Ovary (tissue), 7 donors: ENCODE measurements at regions not wholly inside any gene's neighbourhood (a gene's known extent, or its start where the extent isn't known, plus 50 kb on each side); places are given as distances from the start of the nearest gene placed in this dataset.
"Not testable (repeated sequence)": the region's sequence is repeated elsewhere in the genome, so short reads cannot be mapped to it uniquely, and the experiment has no call there.

Experiments used
- DNase-seq, 5 donors: peaks; one replicate each; pipeline ENCODE4 v3.0.0-alpha.2; 2019 to 2020
- H3K27ac ChIP-seq, 2 donors: fragments of 200-600 bp; one replicate each; pipeline versions ENCODE4 v1.5.1 to v1.8.0; 2019 to 2022
- H3K27me3 ChIP-seq: fragments of 200-600 bp; one replicate; pipeline ENCODE4 v1.8.0; 2022
- H3K36me3 ChIP-seq: fragments of 200-600 bp; sonication (generic); one replicate; pipeline ENCODE4 v1.5.1; 2019
- H3K4me1 ChIP-seq: one replicate; pipeline ENCODE4 v1.8.1; 2013; ENCODE audit warnings: mild to moderate bottlenecking, moderate library complexity; ENCODE audit not compliant: insufficient read depth
- H3K4me3 ChIP-seq: fragments of 200-600 bp; sonication (generic); one replicate; pipeline ENCODE4 v1.5.1; 2017
- H3K9me3 ChIP-seq, 2 donors: fragments of 200-600 bp in 1 of 2; sonication (generic) in 1 of 2; one replicate each; pipeline versions ENCODE4 v1.5.1 to v1.8.1; 2013 to 2019; ENCODE audit warnings: mild to moderate bottlenecking in 1 of 2, moderate library complexity in 1 of 2
- EP300 ChIP-seq: sonication (generic); formaldehyde crosslinking; IDR thresholded peaks from one replicate; pipeline ENCODE4 v1.6.1; 2017; ENCODE audit warnings: antibody characterized with exemption
- POLR2A ChIP-seq: fragments of 450-650 bp; IDR thresholded peaks from one replicate; pipeline ENCODE4 v1.6.1; 2017; ENCODE audit warnings: antibody characterized with exemption, mild to moderate bottlenecking, moderate library complexity
- WGBS, 3 donors: extraction: QIAGEN DNeasy Blood & Tissue Kit in 1 of 3; methylation state at CpG; one replicate each; pipeline versions ENCODE4 v1.1.5 to v1.1.7; 2013 to 2017; 5-methylcytosine and 5-hydroxymethylcytosine counted together
- intact Hi-C, 4 donors: fragments of 100-400 bp; cut with DNase I; formaldehyde crosslinking; loops; one replicate each; pipeline versions ENCODE4 v1.11.0 to v1.15.1; 2022 to 2023
- TF ChIP-seq, protein P1 (sequence below), 3 donors: fragments of 450-650 bp in 2 of 3; fragments of 200-600 bp in 1 of 3; IDR thresholded peaks; one replicate each; pipeline versions ENCODE4 v1.5.1 to v1.8.0; 2016 to 2022; ENCODE audit warnings: antibody characterized with exemption in 3 of 3, mild to moderate bottlenecking in 1 of 3
- donor health status: DM: no; HTN: no; CAD: no; lungs with moderate emphysema.
- donor health status: DM: no; HTN: no; CAD: no.
- donor health status: Bipolar disorder and iron deficiency.
- donor health status: DM: no; HTN: no; CAD: no.
- donor health status: DM: yes; HTN: yes; CAD: no.

DNA sequence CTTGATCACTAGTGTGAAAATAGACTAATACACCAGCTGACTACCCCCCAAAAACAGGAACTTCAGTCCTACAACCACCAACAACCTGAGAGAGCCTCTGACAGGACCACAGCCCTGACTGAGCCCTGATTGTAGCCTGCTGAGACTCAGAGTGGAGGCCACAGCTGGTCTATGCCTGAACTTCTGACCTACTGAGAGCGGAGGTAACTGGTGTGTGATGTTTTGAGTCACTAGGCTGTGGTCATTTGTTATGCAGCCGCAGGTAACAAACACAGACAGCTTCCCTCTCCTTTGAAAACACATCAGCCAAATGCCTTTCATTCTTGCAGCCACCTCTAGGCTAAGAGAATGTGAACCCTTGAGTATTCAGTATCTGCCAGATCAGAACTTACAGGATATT is 631.1 kb downstream of the PRIM2 start:
- DNase-seq, H3K27me3 ChIP-seq, intact Hi-C loops, H3K4me1 ChIP-seq, H3K4me3 ChIP-seq, H3K9me3 ChIP-seq, H3K27ac ChIP-seq, H3K36me3 ChIP-seq: not testable (repeated sequence)
- 100% methylated on average over 2 of the region's 2 CpGs for WGBS, 3 donors

DNA sequence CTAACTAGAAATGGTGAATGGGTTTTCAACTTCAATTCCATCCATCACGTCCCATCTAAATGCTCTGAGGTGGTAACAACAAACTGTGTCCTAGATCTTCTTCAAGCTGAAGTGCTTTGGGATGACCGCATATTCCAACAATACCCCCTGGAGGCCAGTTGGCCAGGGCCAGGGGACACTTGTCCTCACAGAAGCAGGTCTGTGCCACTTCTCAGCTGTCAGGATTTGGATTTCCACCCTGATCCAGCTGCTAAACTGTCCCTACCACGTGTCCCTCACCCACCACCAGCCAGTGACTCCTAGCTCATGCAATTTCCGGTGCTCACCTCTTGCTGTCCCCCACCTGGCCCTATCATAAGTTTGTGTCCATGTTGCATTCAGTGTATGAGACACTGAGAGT is 633.0 kb downstream of the PRIM2 start:
- H3K4me3 ChIP-seq, H3K27me3 ChIP-seq, DNase-seq, H3K4me1 ChIP-seq, H3K9me3 ChIP-seq, intact Hi-C loops, H3K27ac ChIP-seq, H3K36me3 ChIP-seq: not testable (repeated sequence)
- 89 to 93% (median 92%) methylated on average over 4 of the region's 4 CpGs for WGBS, 3 donors

DNA sequence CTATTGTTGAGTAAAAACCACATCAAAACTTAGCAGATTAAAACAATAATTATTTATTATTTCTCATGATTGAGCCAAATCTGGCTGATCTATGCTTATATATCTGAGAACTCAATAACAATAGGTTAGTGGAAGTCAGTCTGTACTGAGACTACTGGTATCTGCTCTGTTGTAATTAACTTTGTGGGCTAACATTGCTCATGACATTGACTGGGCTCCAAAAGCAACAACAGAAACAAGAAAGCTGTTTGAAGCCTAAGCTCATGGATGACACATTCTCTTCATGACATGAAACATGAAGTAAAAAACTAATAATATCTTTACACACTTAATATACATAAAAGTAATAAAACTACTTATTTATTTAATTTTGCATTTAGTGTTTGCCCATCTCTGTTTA is 649.3 kb downstream of the PRIM2 start:
- DNase-seq, H3K4me3 ChIP-seq, H3K27ac ChIP-seq, H3K36me3 ChIP-seq, intact Hi-C loops, H3K4me1 ChIP-seq, H3K27me3 ChIP-seq, H3K9me3 ChIP-seq: not testable (repeated sequence)

DNA sequence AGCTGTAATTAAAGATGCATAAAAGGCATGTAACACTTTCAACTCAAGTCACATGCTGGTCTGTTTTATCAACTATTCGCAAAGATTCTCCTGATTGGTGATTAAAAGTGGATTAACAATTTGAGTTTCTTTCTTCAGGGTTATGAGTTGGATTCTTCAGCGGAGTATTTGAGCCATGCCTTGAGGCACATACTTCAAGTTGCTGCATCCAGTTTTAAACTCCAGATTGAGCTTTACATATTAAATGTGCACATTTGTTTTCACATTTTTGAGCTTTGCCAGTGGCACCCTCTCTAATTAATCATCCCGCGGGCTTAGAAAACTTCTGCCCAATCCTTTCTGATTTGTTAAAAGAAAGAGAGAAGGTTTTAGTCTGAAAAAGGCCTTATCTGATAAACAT is 654.5 kb downstream of the PRIM2 start:
- 93 to 96% (median 94%) methylated on average over 4 of the region's 4 CpGs for WGBS, 3 donors
- not testable (repeated sequence) for H3K27ac ChIP-seq

DNA sequence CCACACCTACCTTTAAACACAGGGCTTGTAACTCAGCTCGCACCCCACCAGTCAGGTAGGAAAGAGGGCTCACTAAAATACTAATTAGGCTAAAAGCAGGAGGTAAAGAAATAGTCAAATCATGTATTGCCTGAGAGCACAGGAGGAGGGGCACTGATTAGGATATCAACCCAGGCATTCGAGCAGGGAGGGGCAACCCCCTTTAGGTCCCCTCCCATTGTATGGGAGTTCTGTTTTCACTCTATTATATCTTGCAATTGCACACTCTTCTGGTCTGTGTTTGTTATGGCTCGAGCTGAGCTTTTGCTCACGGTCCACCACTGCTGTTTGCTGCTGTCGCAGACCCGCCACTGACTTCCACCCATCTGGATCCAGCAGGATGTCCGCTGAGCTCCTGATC is 657.2 kb downstream of the PRIM2 start:
- Histone ChIP-seq H3K9me3 (no peaks in the 10 kb centered on the region), H3K27ac (no peak overlapping the region), H3K4me3 (no peak overlapping the region), H3K4me1 (no peaks in the 10 kb centered on the region), H3K27me3 (no peaks in the 10 kb centered on the region), H3K36me3 (no peaks in the 10 kb centered on the region)
- intact Hi-C loops: no loop called here
- TF ChIP-seq EP300 (no peak), POLR2A (no peak)
- TF ChIP-seq, protein P1, sequence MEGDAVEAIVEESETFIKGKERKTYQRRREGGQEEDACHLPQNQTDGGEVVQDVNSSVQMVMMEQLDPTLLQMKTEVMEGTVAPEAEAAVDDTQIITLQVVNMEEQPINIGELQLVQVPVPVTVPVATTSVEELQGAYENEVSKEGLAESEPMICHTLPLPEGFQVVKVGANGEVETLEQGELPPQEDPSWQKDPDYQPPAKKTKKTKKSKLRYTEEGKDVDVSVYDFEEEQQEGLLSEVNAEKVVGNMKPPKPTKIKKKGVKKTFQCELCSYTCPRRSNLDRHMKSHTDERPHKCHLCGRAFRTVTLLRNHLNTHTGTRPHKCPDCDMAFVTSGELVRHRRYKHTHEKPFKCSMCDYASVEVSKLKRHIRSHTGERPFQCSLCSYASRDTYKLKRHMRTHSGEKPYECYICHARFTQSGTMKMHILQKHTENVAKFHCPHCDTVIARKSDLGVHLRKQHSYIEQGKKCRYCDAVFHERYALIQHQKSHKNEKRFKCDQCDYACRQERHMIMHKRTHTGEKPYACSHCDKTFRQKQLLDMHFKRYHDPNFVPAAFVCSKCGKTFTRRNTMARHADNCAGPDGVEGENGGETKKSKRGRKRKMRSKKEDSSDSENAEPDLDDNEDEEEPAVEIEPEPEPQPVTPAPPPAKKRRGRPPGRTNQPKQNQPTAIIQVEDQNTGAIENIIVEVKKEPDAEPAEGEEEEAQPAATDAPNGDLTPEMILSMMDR (IDR thresholded peaks at IDR 0.05): no peak
- WGBS, 3 donors: 92 to 93% (median 92%) methylated on average over 7 of the region's 7 CpGs
- no peak for DNase-seq

More for the DNA sequence above, 654.5 kb downstream of the PRIM2 start:
- H3K4me3 ChIP-seq, DNase-seq, intact Hi-C loops, H3K9me3 ChIP-seq, H3K27me3 ChIP-seq, H3K36me3 ChIP-seq, H3K4me1 ChIP-seq: not testable (repeated sequence)

DNA sequence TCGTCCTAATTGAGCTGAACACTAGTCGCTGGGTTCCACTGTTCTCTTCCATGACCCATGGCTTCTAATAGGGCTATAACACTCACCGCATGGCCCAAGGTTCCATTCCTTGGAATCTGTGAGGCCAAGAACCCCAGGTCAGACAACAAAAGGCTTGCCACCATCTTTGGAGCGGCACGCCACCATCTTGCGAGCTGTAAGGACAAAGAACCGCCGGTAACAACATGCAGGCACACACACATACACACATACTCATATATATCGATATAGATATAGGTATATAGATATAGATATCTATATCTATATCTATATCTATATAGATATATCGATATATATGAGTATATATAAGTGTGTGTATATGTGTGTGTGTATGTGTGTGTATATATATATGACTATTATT is 657.7 kb downstream of the PRIM2 start:
- H3K4me1 ChIP-seq, H3K27ac ChIP-seq, H3K4me3 ChIP-seq, intact Hi-C loops, DNase-seq, H3K9me3 ChIP-seq, H3K27me3 ChIP-seq, H3K36me3 ChIP-seq: not testable (repeated sequence)
- 96 to 98% (median 97%) methylated on average over 10 of the region's 10 CpGs for WGBS, 3 donors

DNA sequence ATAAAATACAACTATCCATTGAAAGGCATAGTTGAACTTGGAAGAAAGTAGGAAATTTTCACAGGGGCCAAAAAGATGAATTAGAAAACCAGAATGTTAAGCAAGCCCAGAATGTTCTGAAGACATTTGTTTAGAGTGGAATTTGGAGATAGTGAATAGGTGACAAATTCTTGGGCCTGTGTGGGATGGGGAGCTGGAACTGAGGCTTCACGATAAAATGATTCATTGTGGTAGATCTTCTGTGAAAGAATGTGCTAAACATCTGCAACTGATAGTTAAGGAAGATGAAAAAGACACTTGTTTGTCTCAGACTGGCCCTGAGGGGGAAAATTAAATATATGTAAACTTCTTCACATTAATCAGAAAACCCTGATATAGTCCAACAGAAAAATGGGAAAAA is 658.9 kb downstream of the PRIM2 start:
- WGBS, 3 donors: 3 to 23% (median 7%) methylated on average over 1 of the region's 1 CpG
- H3K27me3 ChIP-seq, intact Hi-C loops, DNase-seq, H3K9me3 ChIP-seq, H3K36me3 ChIP-seq, H3K4me3 ChIP-seq, H3K4me1 ChIP-seq, H3K27ac ChIP-seq: not testable (repeated sequence)

DNA sequence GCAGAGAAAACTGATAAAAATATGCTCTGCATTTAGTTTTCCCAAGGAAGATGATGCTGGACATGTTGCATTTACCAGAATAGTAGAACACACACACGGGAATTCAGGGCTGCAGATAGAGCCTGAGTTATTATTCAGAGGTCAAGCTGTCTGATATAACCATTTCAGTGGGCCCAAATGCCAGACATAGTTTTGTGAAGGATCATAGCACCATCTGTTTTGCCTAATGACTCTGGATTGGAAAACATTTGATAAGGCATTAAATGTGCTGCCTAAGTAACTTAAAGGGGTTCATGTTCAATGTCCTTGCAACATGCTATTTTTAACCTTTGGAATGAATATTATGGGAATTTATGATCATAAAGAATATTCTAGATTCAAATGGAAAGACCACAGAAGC is 666.2 kb downstream of the PRIM2 start:
- H3K36me3 ChIP-seq, H3K4me1 ChIP-seq, H3K4me3 ChIP-seq, H3K27me3 ChIP-seq, H3K9me3 ChIP-seq, DNase-seq, H3K27ac ChIP-seq, intact Hi-C loops: not testable (repeated sequence)
- 0 to 6% (median 0%) methylated on average over 1 of the region's 1 CpG for WGBS, 3 donors

DNA sequence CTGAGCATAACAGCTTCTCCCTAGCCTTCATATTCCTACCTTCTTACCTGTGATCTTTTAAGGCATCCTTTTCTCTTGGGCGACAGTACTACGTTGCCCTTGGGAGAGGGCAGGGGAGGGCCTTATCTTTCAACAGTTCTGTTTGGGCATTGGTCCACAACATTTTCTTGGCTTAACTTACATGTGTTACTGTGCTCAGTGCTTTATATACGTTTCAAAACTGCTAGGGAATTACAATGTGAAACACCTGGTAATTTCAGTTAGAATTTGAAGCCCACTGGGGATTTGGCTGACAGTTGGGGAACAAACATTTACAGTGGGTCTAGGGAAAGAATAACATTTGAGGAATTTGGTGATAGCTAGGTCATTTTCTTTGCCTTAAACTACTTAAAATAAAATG is 667.1 kb downstream of the PRIM2 start:
- H3K4me3 ChIP-seq, H3K27me3 ChIP-seq, intact Hi-C loops, H3K4me1 ChIP-seq, H3K9me3 ChIP-seq, H3K36me3 ChIP-seq, DNase-seq, H3K27ac ChIP-seq: not testable (repeated sequence)
- WGBS, 3 donors: 11 to 13% (median 12%) methylated on average over 3 of the region's 3 CpGs

DNA sequence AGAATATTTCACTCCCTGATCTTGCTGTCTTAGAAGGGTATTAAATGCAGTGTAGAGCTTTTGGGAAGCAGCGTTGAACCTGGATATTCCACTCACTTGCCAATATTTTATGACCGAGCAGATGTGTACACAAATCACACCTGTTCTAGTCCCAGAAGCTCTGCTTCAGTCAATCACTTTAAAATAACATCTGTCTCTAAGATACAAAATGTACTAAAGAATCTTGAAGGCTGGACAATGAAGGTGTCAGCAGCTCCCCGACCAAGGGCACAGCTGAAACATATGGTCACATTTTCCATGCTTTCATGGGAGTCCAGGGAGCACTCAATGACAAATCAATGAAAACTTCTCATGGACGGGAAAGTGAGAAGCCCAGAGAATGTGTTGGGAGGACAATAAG is 668.3 kb downstream of the PRIM2 start:
- H3K27ac ChIP-seq, H3K27me3 ChIP-seq, H3K9me3 ChIP-seq, DNase-seq, H3K4me1 ChIP-seq, intact Hi-C loops, H3K36me3 ChIP-seq, H3K4me3 ChIP-seq: not testable (repeated sequence)
- WGBS, 3 donors: 53 to 76% (median 70%) methylated on average over 4 of the region's 4 CpGs

DNA sequence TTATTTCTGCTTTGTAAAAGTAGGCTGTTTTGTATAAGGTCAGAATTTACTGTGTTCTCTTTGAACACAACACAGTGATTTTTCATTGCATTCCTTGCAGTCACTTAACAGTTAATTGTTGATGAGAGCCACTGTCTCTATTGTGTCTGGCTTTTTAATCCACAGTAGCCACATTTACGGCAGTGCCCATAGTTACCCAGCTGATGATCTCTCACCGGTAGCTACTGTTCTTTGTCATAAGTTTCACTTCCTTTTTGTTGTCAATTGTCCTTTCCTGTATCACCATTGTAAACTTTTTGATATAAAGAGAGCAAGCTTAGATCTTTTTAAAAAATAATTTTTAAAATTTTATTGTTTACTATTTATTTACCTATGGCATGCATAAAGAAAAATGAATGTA is 669.2 kb downstream of the PRIM2 start:
- intact Hi-C loops, DNase-seq, H3K9me3 ChIP-seq, H3K27me3 ChIP-seq, H3K27ac ChIP-seq, H3K4me1 ChIP-seq, H3K4me3 ChIP-seq, H3K36me3 ChIP-seq: not testable (repeated sequence)
- 25 to 43% (median 32%) methylated on average over 2 of the region's 2 CpGs for WGBS, 3 donors

DNA sequence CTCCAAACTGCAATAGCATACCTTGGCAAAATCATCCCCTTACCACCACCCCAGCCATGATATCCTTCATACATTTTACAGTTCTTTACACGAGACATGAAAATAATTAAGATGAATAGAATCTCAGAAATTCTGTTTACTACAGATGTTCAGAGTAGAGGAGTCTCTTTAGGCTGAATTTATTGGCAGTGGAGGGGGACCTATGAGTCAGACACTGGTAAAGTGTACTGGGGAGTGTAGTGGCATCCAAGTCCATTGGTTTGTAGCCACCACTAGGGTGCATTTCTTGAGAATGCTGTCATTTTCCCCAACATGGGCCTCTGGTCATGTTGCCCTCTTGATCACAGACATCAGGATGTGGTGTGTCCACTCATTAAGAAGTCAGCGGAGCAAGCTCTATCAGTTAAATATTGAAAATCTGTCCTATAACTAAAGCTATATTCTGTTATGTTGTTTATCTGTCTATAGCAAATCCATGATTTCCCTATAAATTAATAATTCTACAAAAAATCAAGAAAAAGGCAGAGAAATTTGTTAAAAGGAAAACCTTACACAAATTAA is 672.2 kb downstream of the PRIM2 start:
- WGBS, 3 donors: 50 to 70% (median 50%) methylated on average over 2 of the region's 2 CpGs
- intact Hi-C loops: not testable (repeated sequence)

More for the DNA sequence above, 672.2 kb downstream of the PRIM2 start:
- H3K4me3 ChIP-seq, H3K36me3 ChIP-seq, H3K27me3 ChIP-seq, DNase-seq, H3K4me1 ChIP-seq, H3K9me3 ChIP-seq, H3K27ac ChIP-seq: not testable (repeated sequence)
